BLaER1 treated with 17β-estradiol and CSF1 and Interleukin-3, amounts not matched to agents 10 nM and 100 nM (cell line): ENCODE measurements at regions not wholly inside any gene's neighbourhood (a gene's known extent, or its start where the extent isn't known, plus 50 kb on each side); places are given as distances from the start of the nearest gene placed in this dataset.
A peak's percentile ranks its signal among the peaks of the same experiment; 100 is the strongest.

ENCODE experiments used
- H3K27ac ChIP-seq, 11 experiments: shearing (Covaris generic); formaldehyde crosslinking; 2 replicates each; pipeline ENCODE4 v1.8.1; 2022
- H3K27me3 ChIP-seq, 11 experiments: shearing (Covaris generic); formaldehyde crosslinking; 2 replicates each; pipeline ENCODE4 v1.8.1; 2022
- H3K36me3 ChIP-seq, 11 experiments: shearing (Covaris generic); formaldehyde crosslinking; 2 replicates each; pipeline ENCODE4 v1.8.1; 2022
- H3K4me1 ChIP-seq, 10 experiments: shearing (Covaris generic); formaldehyde crosslinking; 2 replicates each; pipeline ENCODE4 v1.8.1; 2022
- H3K4me2 ChIP-seq, 11 experiments: shearing (Covaris generic); formaldehyde crosslinking; 2 replicates each; pipeline ENCODE4 v1.8.1; 2022
- H3K4me3 ChIP-seq, 10 experiments: shearing (Covaris generic); formaldehyde crosslinking; 2 replicates each; pipeline ENCODE4 v1.8.1; 2022
- H3K9ac ChIP-seq, 11 experiments: shearing (Covaris generic); formaldehyde crosslinking; 2 replicates each; pipeline ENCODE4 v1.8.1; 2022
- H3K9me3 ChIP-seq, 11 experiments: shearing (Covaris generic); formaldehyde crosslinking; replicated peaks in 1 of 11; 2 replicates each; pipeline ENCODE4 v1.8.1; 2022
- H4K20me1 ChIP-seq, 11 experiments: shearing (Covaris generic); formaldehyde crosslinking; 2 replicates each; pipeline ENCODE4 v1.8.1; 2022
- Cebpa-rat ChIP-seq, 11 experiments: shearing (Covaris generic); IDR thresholded peaks; 2 replicates each; pipeline ENCODE4 v1.8.1; 2022

GRCh38 chr4:123632693-123633030, 236.1 kb downstream of the SPRY1 start:
- no peak overlapping the region for H3K4me2 ChIP-seq
- peaks cover 0 to 6% (median 0%) of the 10 kb centered on the region in 10 experiments; a peak in 2 of 20 replicates for H3K4me1 ChIP-seq
- no peak overlapping the region for H3K4me3 ChIP-seq
- TF ChIP-seq Cebpa-rat (IDR thresholded peaks at IDR 0.05) = no peak
- no peak overlapping the region for H3K9ac ChIP-seq
- H3K36me3 ChIP-seq = no peaks in the 10 kb centered on the region
- H3K27ac ChIP-seq = no peak overlapping the region
- no peaks in the 10 kb centered on the region for H4K20me1 ChIP-seq
- peaks cover 4 to 32% (median 9%) of the 10 kb centered on the region in 11 experiments; a peak in 13 of 22 replicates for H3K9me3 ChIP-seq
- H3K27me3 ChIP-seq = peaks cover 0 to 10% (median 0%) of the 10 kb centered on the region in 11 experiments; a peak in 1 of 22 replicates

GRCh38 chr4:123638834-123639233, 242.2 kb downstream of the SPRY1 start:
- Histone ChIP-seq H3K9me3 (peaks cover 4 to 44% (median 11%) of the 10 kb centered on the region in 11 experiments; a peak in 14 of 22 replicates), H3K4me1 (peaks cover 0 to 11% (median 5%) of the 10 kb centered on the region in 10 experiments; a peak in 9 of 20 replicates), H3K4me2 (no peak overlapping the region), H3K4me3 (no peak overlapping the region), H3K27ac (no peak overlapping the region), H4K20me1 (no peaks in the 10 kb centered on the region), H3K9ac (no peak overlapping the region), H3K36me3 (no peaks in the 10 kb centered on the region), H3K27me3 (peaks cover 0 to 4% (median 0%) of the 10 kb centered on the region in 11 experiments; a peak in 1 of 22 replicates)
- no peak for TF ChIP-seq Cebpa-rat (IDR thresholded peaks at IDR 0.05)

GRCh38 chr4:123640271-123640670, 243.7 kb downstream of the SPRY1 start:
- Histone ChIP-seq H4K20me1 (no peaks in the 10 kb centered on the region), H3K9ac (no peak overlapping the region), H3K36me3 (no peaks in the 10 kb centered on the region), H3K27ac (no peak overlapping the region), H3K4me3 (no peak overlapping the region), H3K27me3 (peaks cover 0 to 13% (median 0%) of the 10 kb centered on the region in 11 experiments; a peak in 1 of 22 replicates), H3K4me1 (peaks cover 0 to 11% (median 5%) of the 10 kb centered on the region in 10 experiments; a peak in 9 of 20 replicates), H3K9me3 (peaks cover 4 to 36% (median 9%) of the 10 kb centered on the region in 11 experiments; a peak in 13 of 22 replicates), H3K4me2 (no peak overlapping the region)
- no peak for TF ChIP-seq Cebpa-rat (IDR thresholded peaks at IDR 0.05)

- peaks cover 0 to 13% (median 0%) of the 10 kb centered on the region in 11 experiments; a peak in 1 of 22 replicates for H3K27me3 ChIP-seq
- no peaks in the 10 kb centered on the region for H4K20me1 ChIP-seq
- TF ChIP-seq Cebpa-rat (IDR thresholded peaks at IDR 0.05) = no peak
- H3K4me2 ChIP-seq = peak overlapping the region in 1 of 11 experiments; percentile 34; a peak in 2 of 22 replicates
- H3K9me3 ChIP-seq = peaks cover 4 to 30% (median 9%) of the 10 kb centered on the region in 11 experiments; a peak in 13 of 22 replicates
- peaks cover 0 to 11% (median 5%) of the 10 kb centered on the region in 10 experiments; a peak in 9 of 20 replicates for H3K4me1 ChIP-seq
- H3K27ac ChIP-seq = no peak overlapping the region; a peak in 1 of 22 replicates
- H3K4me3 ChIP-seq = no peak overlapping the region
- H3K9ac ChIP-seq = no peak overlapping the region
- H3K36me3 ChIP-seq = no peaks in the 10 kb centered on the region
Observed at GRCh38 chr4:123640824-123641223, 244.2 kb downstream of the SPRY1 start.

- peaks cover 0 to 9% (median 4%) of the 10 kb centered on the region in 11 experiments; a peak in 4 of 22 replicates for H3K9me3 ChIP-seq
- no peak overlapping the region for H3K27ac ChIP-seq
- no peak overlapping the region for H3K4me3 ChIP-seq
- no peak overlapping the region for H3K9ac ChIP-seq
- H3K4me2 ChIP-seq = no peak overlapping the region
- peaks cover 0 to 17% (median 0%) of the 10 kb centered on the region in 11 experiments; a peak in 3 of 22 replicates for H3K27me3 ChIP-seq
- H3K36me3 ChIP-seq = no peaks in the 10 kb centered on the region
- H3K4me1 ChIP-seq = peaks cover 0 to 14% (median 7%) of the 10 kb centered on the region in 10 experiments; a peak in 13 of 20 replicates
- TF ChIP-seq Cebpa-rat (IDR thresholded peaks at IDR 0.05) = no peak
- H4K20me1 ChIP-seq = no peaks in the 10 kb centered on the region
Observed at GRCh38 chr4:123643691-123644090, 247.1 kb downstream of the SPRY1 start.

- Histone ChIP-seq H3K4me1 (peaks cover 11 to 18% (median 15%) of the 10 kb centered on the region in 10 experiments), H3K27me3 (peaks cover 0 to 32% (median 0%) of the 10 kb centered on the region in 11 experiments; a peak in 4 of 22 replicates), H3K4me2 (peak overlapping the region; percentile 23 to 69 (median 46); a peak in 19 of 22 replicates), H3K27ac (peak overlapping the region in 2 of 11 experiments; percentile 16 to 39; a peak in 2 of 22 replicates), H4K20me1 (no peaks in the 10 kb centered on the region), H3K9ac (no peak overlapping the region), H3K9me3 (peaks cover 0 to 7% (median 0%) of the 10 kb centered on the region in 11 experiments; a peak in 3 of 22 replicates), H3K4me3 (no peak overlapping the region), H3K36me3 (no peaks in the 10 kb centered on the region)
- no peak for TF ChIP-seq Cebpa-rat (IDR thresholded peaks at IDR 0.05)
Observed at GRCh38 chr4:123649250-123649644, 252.7 kb downstream of the SPRY1 start.

GRCh38 chr4:123649645-123650391, 253.2 kb downstream of the SPRY1 start:
- H3K27me3 ChIP-seq = peaks cover 0 to 26% (median 0%) of the 10 kb centered on the region in 11 experiments; a peak in 4 of 22 replicates
- H3K27ac ChIP-seq = peak overlapping the region in 1 of 11 experiments; percentile 39; a peak in 1 of 22 replicates
- no peak overlapping the region for H3K9ac ChIP-seq
- H3K9me3 ChIP-seq = peaks cover 0 to 10% (median under 1%) of the 10 kb centered on the region in 11 experiments; a peak in 4 of 22 replicates
- H4K20me1 ChIP-seq = no peaks in the 10 kb centered on the region
- H3K4me1 ChIP-seq = peaks cover 11 to 18% (median 15%) of the 10 kb centered on the region in 10 experiments
- H3K4me2 ChIP-seq = peak overlapping the region; percentile 23 to 69 (median 46); a peak in 19 of 22 replicates
- no peaks in the 10 kb centered on the region for H3K36me3 ChIP-seq
- TF ChIP-seq Cebpa-rat (IDR thresholded peaks at IDR 0.05) = no peak
- H3K4me3 ChIP-seq = no peak overlapping the region

GRCh38 chr4:123651066-123651465, 254.5 kb downstream of the SPRY1 start:
- Histone ChIP-seq H3K9ac (no peak overlapping the region), H3K4me1 (peaks cover 11 to 18% (median 15%) of the 10 kb centered on the region in 10 experiments), H3K4me3 (no peak overlapping the region), H3K9me3 (peaks cover 6 to 19% (median 13%) of the 10 kb centered on the region in 11 experiments), H3K4me2 (no peak overlapping the region), H4K20me1 (no peaks in the 10 kb centered on the region), H3K36me3 (no peaks in the 10 kb centered on the region), H3K27ac (no peak overlapping the region), H3K27me3 (peaks cover 0 to 25% (median 0%) of the 10 kb centered on the region in 11 experiments; a peak in 4 of 22 replicates)
- no peak for TF ChIP-seq Cebpa-rat (IDR thresholded peaks at IDR 0.05)
